HG03354 (cell line): ENCODE measurements at regions not wholly inside any gene's neighbourhood (a gene's known extent, or its start where the extent isn't known, plus 50 kb on each side); places are given as distances from the start of the nearest gene placed in this dataset.
"Not testable (repeated sequence)": the region's sequence is repeated elsewhere in the genome, so short reads cannot be mapped to it uniquely, and the experiment has no call there.

ENCODE experiments used
- ATAC-seq: cut with Tn5 transposase; IDR thresholded peaks from one replicate; pipeline ENCODE4 v1.9.1; 2021; ENCODE audit warnings: mild to moderate bottlenecking; ENCODE audit not compliant: unreplicated experiment, poor library complexity, severe bottlenecking

DNA sequence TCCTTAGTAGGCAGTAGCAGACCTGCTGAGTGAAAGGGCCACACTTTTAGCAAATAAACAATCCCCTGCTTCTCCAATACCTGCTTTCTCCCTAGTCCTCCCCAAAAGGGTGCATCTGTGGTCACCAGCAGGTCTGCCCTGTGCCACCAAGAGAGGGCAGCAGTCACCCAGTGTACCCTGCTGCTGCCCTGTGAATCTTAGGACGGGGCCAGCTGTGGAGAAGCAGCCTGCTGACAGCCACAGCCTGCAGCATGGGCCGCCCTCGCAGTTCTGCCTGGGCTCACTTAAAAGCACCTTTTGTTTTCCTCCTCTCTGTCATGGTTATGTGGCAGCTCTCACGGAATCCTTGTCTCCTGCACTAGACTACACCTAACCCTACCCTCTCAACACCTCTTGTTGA is 85.4 kb upstream of the DRD5 start:
- ATAC-seq, result not testable (repeated sequence)

DNA sequence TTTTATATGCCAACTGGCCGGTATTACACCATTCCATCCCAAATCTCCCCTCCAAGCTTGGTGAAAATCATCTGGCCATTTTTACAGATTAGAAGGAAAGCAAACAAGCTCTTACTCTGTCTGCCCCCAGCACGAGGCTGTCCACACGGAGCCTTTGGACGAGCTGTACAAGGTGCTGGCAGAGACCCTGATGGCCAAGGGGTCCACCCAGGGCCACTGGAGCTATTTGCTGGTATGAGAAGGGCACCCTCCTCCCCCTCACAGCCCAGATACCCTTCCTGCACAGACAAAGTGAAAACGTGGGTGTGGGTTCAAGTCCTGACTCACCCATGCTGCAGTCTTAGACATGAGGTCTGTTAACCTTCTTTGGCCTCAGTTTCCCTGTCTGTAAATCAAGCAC is 84.9 kb upstream of the DRD5 start:
- not testable (repeated sequence) for ATAC-seq

DNA sequence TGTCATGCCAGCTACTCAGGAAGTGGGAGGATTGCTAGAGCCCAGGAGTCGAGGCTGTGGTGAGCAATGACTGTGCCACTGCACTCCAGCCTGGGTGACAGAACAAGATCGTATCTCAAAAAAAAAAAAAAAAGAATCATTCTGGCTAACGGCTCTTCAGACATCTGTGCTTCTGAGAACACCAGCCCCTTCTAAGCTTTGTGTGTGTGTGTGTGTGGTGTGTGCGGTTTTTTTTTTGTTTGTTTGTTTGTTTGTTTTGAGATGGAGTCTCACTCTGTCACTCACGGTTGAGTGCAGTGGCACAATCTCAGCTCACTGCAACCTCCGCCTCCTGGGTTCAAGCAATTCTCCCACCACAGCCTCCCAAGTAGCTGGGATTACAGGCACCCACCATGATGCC is 79.4 kb upstream of the DRD5 start:
- ATAC-seq, result not testable (repeated sequence)

DNA sequence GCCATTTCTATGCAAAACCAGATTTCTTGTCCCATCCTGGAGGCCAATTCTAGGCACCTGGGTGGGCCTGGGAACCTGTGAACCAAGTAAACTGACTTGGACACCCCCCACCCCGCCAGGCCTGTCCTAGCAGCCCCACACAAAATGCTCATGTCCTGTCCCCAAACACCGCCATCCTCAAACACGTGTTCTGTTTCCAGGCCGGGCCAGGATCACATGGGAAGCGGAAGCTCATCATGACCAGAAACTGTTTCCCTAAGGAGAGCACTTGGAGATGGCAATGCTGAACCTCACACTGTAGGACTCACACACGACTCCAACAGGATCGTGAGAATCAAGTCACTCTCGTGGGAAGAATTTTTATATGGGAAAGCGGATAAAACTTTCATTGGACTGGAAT is 78.7 kb upstream of the DRD5 start:
- ATAC-seq, result not testable (repeated sequence)

DNA sequence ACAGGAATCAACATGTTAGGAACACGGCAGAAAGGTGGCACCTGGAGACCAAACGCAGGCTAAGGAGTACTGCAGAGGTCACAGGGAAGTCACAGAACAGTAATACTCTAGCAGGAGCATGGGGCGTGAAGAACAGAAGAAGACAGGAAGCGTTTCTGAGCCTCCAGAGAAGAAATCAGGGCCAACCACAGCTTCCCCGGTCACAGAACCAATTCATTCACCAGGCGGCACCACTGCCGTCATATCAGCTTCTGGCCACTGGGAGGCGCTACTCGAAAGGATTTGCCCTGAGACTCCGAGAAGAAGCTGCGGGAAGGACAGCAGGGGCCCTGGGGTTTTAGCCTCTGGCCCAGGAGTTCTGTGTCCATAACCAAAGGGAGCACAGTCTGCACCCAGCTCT is 78.0 kb upstream of the DRD5 start:
- no peak for ATAC-seq

DNA sequence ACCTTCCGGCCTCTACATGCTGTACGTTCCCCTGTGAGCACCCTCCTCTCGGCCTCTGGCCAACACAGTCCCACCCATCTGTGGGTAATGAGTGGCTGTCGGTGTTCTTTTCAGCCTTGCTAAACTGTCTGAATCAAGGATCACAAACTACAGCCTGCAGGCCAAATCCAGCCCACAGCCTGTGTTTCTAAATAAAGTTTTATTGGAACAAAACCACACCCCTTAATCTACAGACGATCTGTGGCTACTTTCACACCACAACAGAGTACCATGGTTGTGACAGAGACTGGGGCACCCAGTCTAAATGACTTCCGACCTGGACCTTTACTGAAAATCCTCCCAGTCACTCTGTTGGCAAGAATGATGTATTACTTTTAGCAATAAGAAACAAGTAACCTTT is 77.3 kb upstream of the DRD5 start:
- ATAC-seq, result not testable (repeated sequence)

DNA sequence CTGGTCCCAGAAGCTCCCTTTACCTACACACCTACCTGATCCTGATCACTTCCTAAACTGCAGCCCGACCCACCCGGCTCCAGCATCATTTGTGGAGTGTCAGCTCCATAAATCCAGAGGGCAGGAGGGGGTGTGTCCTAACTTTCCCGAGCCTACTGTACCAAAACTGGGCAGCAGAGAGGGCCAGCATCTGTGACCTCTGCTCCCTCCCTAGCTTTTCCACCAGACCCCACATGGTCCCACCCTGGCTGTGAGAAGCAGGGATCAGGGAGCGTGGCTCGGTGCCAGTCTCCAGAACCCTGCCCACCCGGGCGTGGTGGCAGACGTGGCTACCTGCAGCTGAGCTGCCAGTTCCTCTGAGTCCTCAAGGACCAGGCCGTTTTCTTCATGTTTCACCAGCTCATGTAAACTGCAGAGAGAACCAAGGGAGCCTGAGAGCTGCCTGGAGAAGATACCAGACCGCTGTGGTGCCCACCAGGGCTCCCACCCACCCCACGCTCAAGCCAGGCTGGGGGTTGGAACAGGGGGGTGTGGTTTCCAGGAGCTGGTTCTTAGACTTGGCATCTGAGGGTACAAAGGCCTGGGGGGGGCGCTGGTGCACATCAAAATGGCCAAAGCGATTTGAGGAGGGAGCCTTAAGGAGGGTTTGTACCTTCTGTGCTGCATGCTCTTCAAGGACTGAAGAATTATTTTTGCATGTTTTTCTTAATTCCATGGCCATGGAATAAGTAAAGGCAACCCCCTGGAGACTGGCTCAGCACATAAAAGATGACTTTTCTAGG is 76.7 kb upstream of the DRD5 start:
- no peak for ATAC-seq

DNA sequence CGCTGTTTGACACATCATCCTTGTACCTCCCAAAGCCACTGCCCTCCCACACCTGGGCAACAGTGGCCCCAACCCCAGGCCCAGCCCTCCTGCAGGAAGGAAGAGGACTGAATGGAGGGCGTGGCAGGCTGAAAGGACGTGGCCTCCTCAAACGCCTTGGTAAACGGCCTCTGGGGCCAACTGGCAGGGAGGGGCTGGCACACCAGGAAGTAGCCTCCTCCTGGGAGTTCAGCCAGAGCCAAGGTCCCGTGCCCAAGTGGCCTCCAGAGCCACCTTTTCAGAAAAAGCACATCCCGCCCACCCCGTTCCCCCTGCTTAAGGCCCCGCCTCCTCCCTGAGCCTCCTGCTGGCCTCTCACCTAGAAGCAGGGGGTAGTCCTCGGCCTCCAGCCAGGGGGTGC is 74.2 kb upstream of the DRD5 start:
- ATAC-seq, result not testable (repeated sequence)

DNA sequence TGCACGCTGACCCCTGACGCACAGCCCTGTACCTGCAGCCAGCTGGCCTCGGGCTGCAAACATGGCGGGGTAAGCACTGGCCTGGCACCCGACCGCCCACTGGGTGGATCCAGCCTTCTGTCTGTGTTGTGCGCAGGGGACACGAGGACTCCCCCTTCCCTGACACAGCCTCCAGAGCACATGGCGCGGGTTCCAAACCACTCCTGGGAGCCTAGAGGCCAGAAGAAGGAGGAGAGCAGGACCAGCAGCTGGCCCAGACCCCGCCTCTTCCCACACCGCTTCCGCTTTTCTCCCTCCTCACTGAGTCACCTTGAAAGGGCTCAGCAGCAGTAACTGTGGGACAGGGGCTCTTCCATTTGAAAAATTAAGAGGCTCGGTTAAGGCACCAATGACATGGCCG is 73.5 kb upstream of the DRD5 start:
- ATAC-seq, result not testable (repeated sequence)

DNA sequence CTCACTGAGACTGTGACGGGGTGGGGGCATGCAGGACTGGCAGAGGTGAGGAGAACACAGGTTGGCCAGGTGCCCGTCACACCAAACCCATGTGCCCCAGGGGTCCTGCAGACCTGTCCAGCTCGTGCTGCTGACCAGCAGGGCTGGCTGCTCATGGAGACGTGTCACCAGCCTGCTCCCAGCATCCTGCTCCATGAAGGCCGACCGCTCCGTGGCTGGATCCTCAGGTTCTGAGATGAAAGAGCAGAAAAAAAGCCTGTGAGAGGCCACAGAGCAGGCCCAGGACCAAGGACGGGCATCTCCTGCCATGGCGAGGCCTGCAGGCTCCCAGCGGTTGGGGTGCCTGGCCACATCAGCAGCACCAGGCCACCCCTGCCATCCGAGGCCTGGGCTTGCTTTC is 71.7 kb upstream of the DRD5 start:
- no peak for ATAC-seq

DNA sequence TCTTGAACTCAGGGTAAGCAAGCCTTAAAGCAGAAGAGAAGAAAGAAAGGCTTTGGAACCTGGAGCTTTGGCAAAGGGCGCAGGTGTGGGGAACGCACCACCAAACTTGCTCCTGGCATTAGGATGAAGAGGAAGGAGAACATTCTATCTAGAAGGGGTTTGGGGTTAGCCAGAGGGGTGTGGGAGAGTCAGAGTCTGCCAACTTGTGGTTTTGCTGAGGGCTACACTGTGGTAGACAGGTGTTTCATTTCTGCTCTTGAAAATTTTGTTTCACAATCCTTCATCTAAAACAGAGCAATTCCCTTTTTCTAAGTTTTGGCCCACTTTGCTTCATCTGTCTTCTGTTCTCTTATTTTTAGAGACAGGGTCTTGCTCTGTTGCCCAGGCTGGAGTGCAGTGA is 66.2 kb upstream of the DRD5 start:
- ATAC-seq, result not testable (repeated sequence)

DNA sequence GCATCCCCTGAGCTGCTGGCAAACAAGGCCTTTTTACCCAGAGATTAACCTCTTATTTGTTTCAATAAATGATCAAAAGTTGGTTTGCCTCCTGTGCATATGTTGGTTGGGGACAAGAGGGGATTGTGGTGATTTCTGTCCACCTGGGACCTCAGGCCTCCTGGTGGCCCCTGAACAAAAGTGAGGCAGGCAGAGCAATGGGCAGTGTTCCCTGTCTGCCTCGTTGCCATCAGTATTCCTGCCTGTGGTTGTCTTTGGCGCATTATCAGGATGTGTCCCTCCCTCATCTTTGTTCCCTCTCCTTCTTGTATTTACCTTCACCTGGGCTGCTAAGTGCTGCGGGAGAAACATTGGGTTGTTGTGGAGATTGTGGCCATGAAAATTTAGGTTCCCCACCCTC is 65.3 kb upstream of the DRD5 start:
- ATAC-seq, result no peak

DNA sequence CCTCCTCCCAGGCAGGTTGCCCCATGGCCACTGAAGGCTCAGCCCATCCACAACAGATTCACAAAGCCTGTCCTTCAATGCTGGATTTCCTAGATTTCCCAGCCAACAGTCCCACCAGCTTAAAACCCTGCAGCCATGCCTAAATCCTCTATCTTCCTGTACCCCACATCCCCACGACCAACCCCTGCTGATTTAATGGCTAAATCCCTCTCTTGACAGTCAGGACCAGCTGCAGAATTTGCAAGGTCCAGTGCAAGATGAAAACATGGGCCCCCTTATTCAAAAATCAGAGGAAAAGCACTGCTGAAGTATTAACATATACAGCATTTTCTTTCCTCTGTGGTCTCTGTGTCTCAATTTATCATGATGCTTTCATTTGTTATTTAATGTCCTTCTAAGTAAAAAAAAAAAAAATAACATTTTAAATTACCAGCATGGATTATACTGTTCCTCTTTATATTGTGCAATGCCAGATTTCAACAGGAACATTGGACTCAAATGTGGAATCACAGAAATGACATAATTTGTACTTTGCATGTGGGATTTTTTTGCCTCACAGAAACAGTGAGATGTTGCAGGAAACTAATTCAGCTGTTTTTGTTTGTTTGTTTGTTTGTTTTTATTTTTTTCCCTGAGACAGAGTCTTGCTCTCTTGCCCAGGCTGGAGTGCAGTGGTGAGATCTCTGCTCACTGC is 63.0 kb upstream of the DRD5 start:
- ATAC-seq, result not testable (repeated sequence)

DNA sequence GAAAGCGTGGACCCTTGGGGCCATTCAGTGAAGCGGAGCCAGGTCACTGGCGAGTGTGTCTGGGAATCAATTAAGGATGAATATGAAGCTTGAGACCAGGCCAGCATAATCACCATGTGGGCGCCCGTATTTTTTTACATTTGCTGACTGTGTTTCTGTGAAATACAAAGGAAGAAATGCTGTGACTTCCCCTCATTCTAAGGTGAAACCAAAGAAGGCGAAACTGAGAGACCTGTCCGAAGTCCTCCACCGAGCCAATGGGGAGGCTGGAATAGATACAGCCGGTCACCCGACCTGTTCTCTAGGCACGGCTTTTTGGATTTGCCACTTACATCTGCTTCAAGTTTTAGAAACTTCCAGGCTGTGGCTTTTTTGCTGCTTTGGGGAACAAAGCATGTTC is 59.3 kb upstream of the DRD5 start:
- ATAC-seq, result not testable (repeated sequence)
